ENCODE measurements at regions not wholly inside any gene's neighbourhood (a gene's known extent, or its start where the extent isn't known, plus 50 kb on each side); places are given as distances from the start of the nearest gene placed in this dataset.
"Not testable (repeated sequence)": the region's sequence is repeated elsewhere in the genome, so short reads cannot be mapped to it uniquely, and the experiment has no call there.

GRCh38 chr6:165002358-165002757 is 307.0 kb downstream of the C6orf118 start:
- DNase-seq, result no peak

GRCh38 chr6:165001502-165002157 is 307.8 kb downstream of the C6orf118 start:
- no peak for DNase-seq

GRCh38 chr6:164998297-164998696 is 311.1 kb downstream of the C6orf118 start:
- DNase-seq, result no peak

- no peak for DNase-seq
These were observed 312.6 kb downstream of the C6orf118 start for GRCh38 chr6:164996838-164997237.

GRCh38 chr6:164991573-164991972 is 317.8 kb downstream of the C6orf118 start:
- DNase-seq, result no peak

- DNase-seq, result no peak
These were observed 318.5 kb downstream of the C6orf118 start for GRCh38 chr6:164990901-164991300.

GRCh38 chr6:164982389-164982788 is 327.0 kb downstream of the C6orf118 start:
- DNase-seq, result no peak

GRCh38 chr6:164967102-164967501 is 342.3 kb downstream of the C6orf118 start:
- no peak for DNase-seq

GRCh38 chr6:164962805-164963204 is 346.6 kb downstream of the C6orf118 start:
- no peak for DNase-seq

GRCh38 chr6:164947164-164947563 is 362.2 kb downstream of the C6orf118 start:
- DNase-seq, result no peak

- no peak for DNase-seq
These were observed 367.1 kb downstream of the C6orf118 start for GRCh38 chr6:164942271-164942670.

GRCh38 chr6:164933238-164933794 is 376.1 kb downstream of the C6orf118 start:
- not testable (repeated sequence) for DNase-seq

GRCh38 chr6:164929408-164929977 is 379.9 kb downstream of the C6orf118 start:
- no peak for DNase-seq

- no peak for DNase-seq
These were observed 380.5 kb downstream of the C6orf118 start for GRCh38 chr6:164928728-164929407.

GRCh38 chr6:164928057-164928727 is 381.2 kb downstream of the C6orf118 start:
- no peak for DNase-seq

GRCh38 chr6:164927288-164928056 is 381.9 kb downstream of the C6orf118 start:
- peak; percentile 26 to 35 for DNase-seq

- DNase-seq, result no peak
These were observed 382.7 kb downstream of the C6orf118 start for GRCh38 chr6:164926686-164927085.

GRCh38 chr6:164925681-164926530 is 383.5 kb downstream of the C6orf118 start:
- DNase-seq, result no peak

- no peak for DNase-seq
These were observed 384.7 kb downstream of the C6orf118 start for GRCh38 chr6:164924674-164925073.

GRCh38 chr6:164917211-164917610 is 392.2 kb downstream of the C6orf118 start:
- DNase-seq, result no peak

- no peak for DNase-seq
These were observed 393.3 kb downstream of the C6orf118 start for GRCh38 chr6:164916087-164916486.

Data from CD4-positive, alpha-beta T cell treated with Interleukin-1 beta for 1 hour (primary cell).